HEK293T (cell line): ENCODE measurements at regions not wholly inside any gene's neighbourhood (a gene's known extent, or its start where the extent isn't known, plus 50 kb on each side); places are given as distances from the start of the nearest gene placed in this dataset.

Source experiments
- BHLHE40 ChIP-seq: fragments of 450-650 bp; IDR thresholded peaks from 2 replicates; pipeline ENCODE4 v1.6.1; 2016; ENCODE audit warnings: mild to moderate bottlenecking, moderate library complexity, borderline replicate concordance
- CTBP1 ChIP-seq: fragments of 450-650 bp; IDR thresholded peaks from 2 replicates; pipeline ENCODE4 v1.6.1; 2016; ENCODE audit warnings: borderline replicate concordance
- FOXA1 ChIP-seq: fragments of 450-650 bp; IDR thresholded peaks from 2 replicates; pipeline ENCODE4 v1.6.1; 2016; ENCODE audit warnings: mild to moderate bottlenecking
- FOXK2 ChIP-seq: fragments of 450-650 bp; IDR thresholded peaks from 2 replicates; pipeline ENCODE4 v1.6.1; 2016; ENCODE audit warnings: mild to moderate bottlenecking
- L3MBTL2 ChIP-seq: fragments of 450-650 bp; conservative IDR thresholded peaks from 2 replicates; pipeline ENCODE4 v1.6.1; 2016; ENCODE audit warnings: mild to moderate bottlenecking
- LEF1 ChIP-seq: fragments of 450-650 bp; IDR thresholded peaks from 2 replicates; pipeline ENCODE4 v1.6.1; 2017; ENCODE audit warnings: mild to moderate bottlenecking, borderline replicate concordance
- NFRKB ChIP-seq: fragments of 450-650 bp; IDR thresholded peaks from 2 replicates; pipeline ENCODE4 v1.6.1; 2016; ENCODE audit warnings: mild to moderate bottlenecking, moderate library complexity
- SP1 ChIP-seq: fragments of 450-650 bp; IDR thresholded peaks from 2 replicates; pipeline ENCODE4 v1.6.1; 2017
- SUZ12 ChIP-seq: fragments of 450-650 bp; IDR thresholded peaks from 2 replicates; pipeline ENCODE4 v1.6.1; 2016; ENCODE audit warnings: mild to moderate bottlenecking
- TARDBP ChIP-seq: fragments of 450-650 bp; IDR thresholded peaks from 2 replicates; pipeline ENCODE4 v1.6.1; 2016

GRCh38 chr1:2929335-2929734 lies 91.9 kb upstream of the ACTRT2 start:
- TF ChIP-seq NFRKB (no peak), BHLHE40 (no peak), L3MBTL2 (no peak), TARDBP (no peak), CTBP1 (no peak), LEF1 (no peak), SP1 (no peak), FOXK2 (no peak), SUZ12 (no peak), FOXA1 (no peak)
